ENCODE measurements at regions not wholly inside any gene's neighbourhood (a gene's known extent, or its start where the extent isn't known, plus 50 kb on each side); places are given as distances from the start of the nearest gene placed in this dataset.

DNA sequence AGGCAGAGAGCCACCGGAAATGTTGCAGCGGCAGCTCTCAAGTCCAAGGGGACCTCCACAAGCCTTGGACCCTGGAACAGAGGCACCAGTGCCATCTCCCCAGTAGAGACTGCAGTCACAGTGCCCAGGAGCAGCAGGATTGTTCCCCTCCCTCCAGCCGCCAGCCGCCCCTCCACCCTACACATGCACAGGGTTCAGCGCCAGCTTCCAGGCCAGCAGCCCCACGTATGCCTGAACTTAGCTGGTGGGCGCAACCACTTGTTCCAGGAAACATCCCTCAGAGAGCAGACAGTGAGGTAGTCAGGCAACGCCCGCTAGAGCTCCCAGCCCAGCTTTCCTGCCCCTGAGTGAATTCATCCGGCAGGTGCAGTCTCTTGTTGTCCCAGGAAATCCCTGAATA is 1098.1 kb upstream of the NCAM2 start:
- no peak for TF ChIP-seq RAD21 (IDR thresholded peaks at IDR 0.05; ENCODE audit: low read depth)
- no peak for TF ChIP-seq CREB1 (IDR thresholded peaks at IDR 0.05; ENCODE audit: low read depth)
